ENCODE measurements at regions not wholly inside any gene's neighbourhood (a gene's known extent, or its start where the extent isn't known, plus 50 kb on each side); places are given as distances from the start of the nearest gene placed in this dataset.

DNA sequence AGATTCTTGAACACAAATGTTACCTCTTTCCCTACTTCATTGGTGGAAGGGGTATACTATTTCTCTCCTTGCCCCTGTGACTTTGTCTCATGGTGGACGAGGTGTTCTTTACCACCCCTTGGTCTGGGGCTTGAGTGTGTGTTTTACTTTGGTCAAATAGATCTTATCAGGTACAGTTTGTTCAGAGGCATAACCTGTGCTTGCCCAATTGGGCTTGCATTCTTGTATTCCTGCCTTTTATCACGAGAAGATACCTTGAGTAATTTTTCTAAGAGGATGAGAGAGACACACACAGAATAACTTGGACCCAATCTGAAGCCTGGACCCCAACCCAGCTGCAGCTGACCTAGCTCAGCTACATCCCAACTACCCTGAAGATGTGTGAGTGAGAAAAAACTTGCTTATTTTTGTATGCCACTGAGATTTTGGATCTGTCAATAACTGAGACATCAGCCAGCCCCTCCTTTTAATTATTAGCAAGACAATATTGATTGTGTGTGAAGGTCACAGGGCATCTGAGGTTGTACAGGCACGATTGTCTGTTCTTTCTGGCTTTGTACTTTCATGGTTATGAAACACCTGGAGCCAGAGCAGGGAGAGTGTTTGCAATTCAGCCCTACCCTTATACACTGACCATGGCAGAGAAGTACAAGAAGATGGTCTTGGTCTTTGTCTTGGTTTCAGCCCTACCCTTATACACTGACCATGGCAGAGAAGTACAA, 204.7 kb upstream of the SLC35B3 start:
- no peaks in the 10 kb centered on the region for H3K9me3 ChIP-seq
- DNase-seq: no peak
- intact Hi-C loops (cut with DNase I; ENCODE audit: low total_unique reads) (no loop called here), in situ Hi-C loops (cut with MboI; ENCODE audit: low sequenced_read_pairs in 4 of 4) (no loop called here)
- no peak overlapping the region for H3K4me3 ChIP-seq
- no peaks in the 10 kb centered on the region for H3K36me3 ChIP-seq
- H3K27ac ChIP-seq: no peak overlapping the region
- no peaks in the 10 kb centered on the region for H3K4me1 ChIP-seq
- H3K27me3 ChIP-seq: no peaks in the 10 kb centered on the region
- no peak for TF ChIP-seq POLR2A (IDR thresholded peaks at IDR 0.05)
- TF ChIP-seq, protein P1, sequence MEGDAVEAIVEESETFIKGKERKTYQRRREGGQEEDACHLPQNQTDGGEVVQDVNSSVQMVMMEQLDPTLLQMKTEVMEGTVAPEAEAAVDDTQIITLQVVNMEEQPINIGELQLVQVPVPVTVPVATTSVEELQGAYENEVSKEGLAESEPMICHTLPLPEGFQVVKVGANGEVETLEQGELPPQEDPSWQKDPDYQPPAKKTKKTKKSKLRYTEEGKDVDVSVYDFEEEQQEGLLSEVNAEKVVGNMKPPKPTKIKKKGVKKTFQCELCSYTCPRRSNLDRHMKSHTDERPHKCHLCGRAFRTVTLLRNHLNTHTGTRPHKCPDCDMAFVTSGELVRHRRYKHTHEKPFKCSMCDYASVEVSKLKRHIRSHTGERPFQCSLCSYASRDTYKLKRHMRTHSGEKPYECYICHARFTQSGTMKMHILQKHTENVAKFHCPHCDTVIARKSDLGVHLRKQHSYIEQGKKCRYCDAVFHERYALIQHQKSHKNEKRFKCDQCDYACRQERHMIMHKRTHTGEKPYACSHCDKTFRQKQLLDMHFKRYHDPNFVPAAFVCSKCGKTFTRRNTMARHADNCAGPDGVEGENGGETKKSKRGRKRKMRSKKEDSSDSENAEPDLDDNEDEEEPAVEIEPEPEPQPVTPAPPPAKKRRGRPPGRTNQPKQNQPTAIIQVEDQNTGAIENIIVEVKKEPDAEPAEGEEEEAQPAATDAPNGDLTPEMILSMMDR (IDR thresholded peaks at IDR 0.05 in 4 of 5, conservative IDR thresholded peaks at IDR 0.05 in 1 of 5): no peak
- ATAC-seq: no peak

DNA sequence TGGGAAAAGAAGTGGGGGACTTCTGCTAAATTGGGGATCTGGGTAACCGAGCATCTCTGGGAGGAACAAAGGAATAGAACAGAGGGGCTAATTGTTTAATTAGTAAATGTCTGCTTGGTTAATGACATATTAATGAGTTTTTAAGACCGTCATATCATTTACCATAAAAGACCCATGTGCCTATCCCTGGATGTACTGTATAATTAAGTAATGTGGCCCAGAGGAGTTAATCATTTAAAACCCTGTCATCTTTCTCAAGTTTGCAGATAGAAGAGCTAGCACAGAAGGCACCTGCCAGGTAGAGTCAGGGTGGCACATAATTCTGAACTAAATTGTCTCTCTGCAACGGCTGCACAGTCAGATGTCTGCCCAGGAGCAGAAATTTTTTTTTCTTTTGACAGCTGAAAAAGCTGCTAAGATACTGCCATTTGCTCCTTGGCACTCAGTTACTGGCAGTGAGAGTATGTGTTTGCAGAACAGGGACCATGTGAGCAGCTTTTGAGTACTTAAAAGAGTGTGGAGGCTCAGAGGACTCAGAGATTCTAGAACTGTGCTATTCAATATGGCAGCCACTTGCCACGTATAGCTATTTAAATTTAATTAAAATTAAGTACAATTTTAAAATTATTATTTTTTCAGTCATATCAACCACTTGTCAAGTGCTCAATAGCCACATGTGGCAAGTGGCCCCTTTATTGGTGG, 202.7 kb upstream of the SLC35B3 start:
- no peak overlapping the region for H3K27ac ChIP-seq
- in situ Hi-C loops (cut with MboI; ENCODE audit: low sequenced_read_pairs in 4 of 4): no loop called here

DNA sequence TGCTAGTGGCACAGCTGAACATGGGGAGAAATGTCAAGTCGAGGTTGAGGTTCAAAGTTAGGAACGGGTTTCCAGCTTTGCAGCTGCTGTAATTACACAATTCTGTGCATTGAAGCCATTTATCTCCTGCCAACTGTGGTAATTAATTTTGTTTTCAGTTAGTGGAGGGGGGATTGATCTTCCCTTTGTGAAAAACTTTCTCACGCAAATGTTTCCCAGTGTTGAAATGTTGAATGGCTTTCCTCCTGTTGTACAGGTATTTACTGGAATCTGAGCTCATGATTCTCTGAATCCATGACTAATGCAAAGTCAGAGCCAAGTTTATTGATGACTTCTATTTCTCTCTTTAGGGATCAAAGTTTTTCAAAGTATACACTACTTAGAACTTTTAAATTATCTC, 198.4 kb upstream of the SLC35B3 start:
- in situ Hi-C loops (cut with MboI; ENCODE audit: low sequenced_read_pairs in 4 of 4): no loop called here
- ATAC-seq (no peak), DNase-seq (no peak)
- no peaks in the 10 kb centered on the region for H3K36me3 ChIP-seq
- no peak overlapping the region for H3K4me3 ChIP-seq
- H3K4me1 ChIP-seq: no peaks in the 10 kb centered on the region
- intact Hi-C loops (cut with DNase I; ENCODE audit: low total_unique reads): no loop called here
- TF ChIP-seq, protein P1 (IDR thresholded peaks at IDR 0.05 in 4 of 5, conservative IDR thresholded peaks at IDR 0.05 in 1 of 5): no peak
- no peak for TF ChIP-seq POLR2A (IDR thresholded peaks at IDR 0.05)
- H3K9me3 ChIP-seq: no peaks in the 10 kb centered on the region
- H3K27ac ChIP-seq: no peak overlapping the region
- no peaks in the 10 kb centered on the region for H3K27me3 ChIP-seq

More for the DNA sequence above, 202.7 kb upstream of the SLC35B3 start:
- ATAC-seq: no peak
- H3K4me1 ChIP-seq: no peaks in the 10 kb centered on the region
- TF ChIP-seq, protein P1 (IDR thresholded peaks at IDR 0.05 in 4 of 5, conservative IDR thresholded peaks at IDR 0.05 in 1 of 5): no peak
- no peak for TF ChIP-seq POLR2A (IDR thresholded peaks at IDR 0.05)
- no peaks in the 10 kb centered on the region for H3K9me3 ChIP-seq
- intact Hi-C loops (cut with DNase I; ENCODE audit: low total_unique reads): no loop called here
- H3K27me3 ChIP-seq: no peaks in the 10 kb centered on the region
- DNase-seq: no peak
- H3K36me3 ChIP-seq: no peaks in the 10 kb centered on the region
- no peak overlapping the region for H3K4me3 ChIP-seq

DNA sequence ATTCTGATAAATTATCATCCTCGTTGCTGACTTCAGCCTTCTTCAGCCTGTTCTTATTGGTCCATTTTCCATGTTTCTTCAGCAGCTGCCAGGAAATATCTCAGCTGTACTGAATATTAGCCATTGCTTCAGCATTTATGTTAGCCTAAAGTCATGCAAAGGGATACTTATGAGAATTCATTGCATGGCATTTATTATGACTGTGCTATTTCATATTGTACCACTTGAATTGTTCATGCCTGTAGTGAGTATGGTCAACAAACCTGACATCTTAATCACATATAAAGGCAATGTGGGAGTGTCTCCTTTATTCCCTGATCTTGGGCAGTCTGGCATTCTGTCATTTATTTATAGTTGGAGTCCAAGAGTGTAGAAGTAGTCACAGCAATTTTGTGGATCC, 193.4 kb upstream of the SLC35B3 start:
- in situ Hi-C loops (cut with MboI; ENCODE audit: low sequenced_read_pairs in 4 of 4): no loop called here
- intact Hi-C loops (cut with DNase I; ENCODE audit: low total_unique reads): no loop called here
- no peak for ATAC-seq
- no peak for DNase-seq
- Histone ChIP-seq H3K36me3 (no peaks in the 10 kb centered on the region), H3K27ac (no peak overlapping the region), H3K27me3 (no peaks in the 10 kb centered on the region), H3K4me3 (no peak overlapping the region), H3K4me1 (no peaks in the 10 kb centered on the region), H3K9me3 (no peaks in the 10 kb centered on the region)
- TF ChIP-seq, protein P1 (IDR thresholded peaks at IDR 0.05 in 4 of 5, conservative IDR thresholded peaks at IDR 0.05 in 1 of 5): no peak
- TF ChIP-seq POLR2A (IDR thresholded peaks at IDR 0.05): no peak

Measured in gastrocnemius medialis (tissue), 4 donors.